A549 (cell line): ENCODE measurements at regions not wholly inside any gene's neighbourhood (a gene's known extent, or its start where the extent isn't known, plus 50 kb on each side); places are given as distances from the start of the nearest gene placed in this dataset.

Source experiments
- ATAC-seq, 2 experiments: fragments of 200-7000 bp in 1 of 2; fragments of >200 bp in 1 of 2; cut with Nextera tagmentation in 1 of 2; cut with Tn5 transposase in 1 of 2; 3 replicates each; pipeline versions ENCODE4 v1.8.0 to v1.9.1; 2018 to 2020; ENCODE audit warnings: mild to moderate bottlenecking in 1 of 2, moderate library complexity in 1 of 2
- CTCF ChIA-PET: fragments of 300-600 bp; sonication (Branson Sonifier 250); formaldehyde crosslinking; extraction: SDS; loops from one replicate; lab custom pipeline; 2021; ENCODE audit warnings: antibody characterized with exemption, inconsistent platforms; lab: Yijun Ruan, JAX
- POLR2A ChIA-PET: fragments of 350-600 bp; formaldehyde crosslinking; extraction: SDS; loops from one replicate; lab custom pipeline; 2021; ENCODE audit warnings: antibody characterized with exemption, inconsistent platforms; lab: Yijun Ruan, JAX
- DNase-seq, 2 experiments: peaks; one replicate each; pipeline versions ENCODE4 v3.0.0 to v3.0.0-alpha.2; 2011 to 2016; ENCODE audit warnings: low read depth in 1 of 2, low spot score in 1 of 2
- FAIRE-seq: peaks from 2 replicates; lab custom pipeline; 2011; peaks lifted over from hg19 to GRCh38; lab: Jason Lieb, UNC
- H3K27ac ChIP-seq, 2 experiments: fragments of >200 bp; sonication (Bioruptor Twin); formaldehyde crosslinking; 3 replicates each; pipeline ENCODE4 v1.5.1; 2016 to 2017
- H3K4me1 ChIP-seq: fragments of >200 bp; sonication (Bioruptor Twin); formaldehyde crosslinking; 3 replicates; pipeline ENCODE4 v1.6.1; 2016
- H3K4me2 ChIP-seq: fragments of >200 bp; sonication (Bioruptor Twin); formaldehyde crosslinking; 3 replicates; pipeline ENCODE4 v1.6.1; 2016
- H3K4me3 ChIP-seq: fragments of >200 bp; sonication (Bioruptor Twin); formaldehyde crosslinking; 3 replicates; pipeline ENCODE4 v1.5.1; 2016
- H3K9me3 ChIP-seq: fragments of >200 bp; sonication (Bioruptor Twin); formaldehyde crosslinking; 3 replicates; pipeline ENCODE4 v1.6.1; 2016
- BHLHE40 ChIP-seq: IDR thresholded peaks from 2 replicates; pipeline ENCODE4 v1.6.1; 2012; ENCODE audit warnings: low read depth, low read length, inconsistent platforms
- CBX8 ChIP-seq: fragments of 200-600 bp; sonication (generic); IDR thresholded peaks from 2 replicates; pipeline ENCODE4 v1.6.1; 2016
- CHD2 ChIP-seq: fragments of 150-350 bp; IDR thresholded peaks from 2 replicates; pipeline ENCODE4 v1.6.1; 2014; ENCODE audit warnings: low read length; ENCODE audit not compliant: partially characterized antibody
- E2F6 ChIP-seq: IDR thresholded peaks from 2 replicates; pipeline ENCODE4 v1.6.1; 2012; ENCODE audit warnings: low read depth, borderline replicate concordance
- EP300 ChIP-seq, 2 experiments: fragments of >200 bp; sonication (Bioruptor Twin); formaldehyde crosslinking; IDR thresholded peaks; 2 replicates in 1 of 2; 3 replicates in 1 of 2; pipeline ENCODE4 v1.6.1; 2016 to 2017
- ESRRA ChIP-seq: fragments of 150-350 bp; IDR thresholded peaks from 2 replicates; pipeline ENCODE4 v1.6.1; 2014; ENCODE audit warnings: mild to moderate bottlenecking, low read length, borderline replicate concordance
- FOSB ChIP-seq: fragments of 250-450 bp; sonication (Bioruptor Pico); IDR thresholded peaks from 2 replicates; pipeline ENCODE4 v1.5.0; 2020; ENCODE audit warnings: mild to moderate bottlenecking, moderate library complexity
- GATA3 ChIP-seq: IDR thresholded peaks from 2 replicates; pipeline ENCODE4 v1.6.1; 2012; ENCODE audit warnings: borderline replicate concordance
- HDAC2 ChIP-seq: fragments of 200-600 bp; sonication (generic); IDR thresholded peaks from 2 replicates; pipeline ENCODE4 v1.6.1; 2016
- HES2 ChIP-seq: fragments of >200 bp; sonication (Bioruptor Twin); formaldehyde crosslinking; IDR thresholded peaks from 2 replicates; pipeline ENCODE4 v1.6.1; 2016
- HOXA7 ChIP-seq: fragments of 250-450 bp; sonication (Bioruptor Pico); IDR thresholded peaks from 2 replicates; pipeline ENCODE4 v1.5.0; 2020; ENCODE audit warnings: mild to moderate bottlenecking, moderate library complexity
- JUN ChIP-seq, 2 experiments: fragments of >200 bp; sonication (Bioruptor Twin); formaldehyde crosslinking; IDR thresholded peaks; 2 replicates in 1 of 2; 3 replicates in 1 of 2; pipeline ENCODE4 v1.6.1; 2016 to 2017
- KDM1A ChIP-seq: fragments of 200-600 bp; sonication (generic); IDR thresholded peaks from 2 replicates; pipeline ENCODE4 v1.6.1; 2016; ENCODE audit warnings: low read depth, mild to moderate bottlenecking
- MAX ChIP-seq: IDR thresholded peaks from 2 replicates; pipeline ENCODE4 v1.6.1; 2012
- MYC ChIP-seq: IDR thresholded peaks from 2 replicates; pipeline ENCODE4 v1.6.1; 2012; ENCODE audit warnings: mild to moderate bottlenecking, inconsistent platforms, low read length, improper control_type of control experiment, borderline replicate concordance
- NR3C1 ChIP-seq: fragments of >200 bp; sonication (Bioruptor Twin); formaldehyde crosslinking; IDR thresholded peaks from 3 replicates; pipeline ENCODE4 v1.6.1; 2017
- RAD21 ChIP-seq, 2 experiments: fragments of >200 bp in 1 of 2; sonication (Bioruptor Twin) in 1 of 2; formaldehyde crosslinking in 1 of 2; IDR thresholded peaks in 1 of 2; conservative IDR thresholded peaks in 1 of 2; 2 replicates in 1 of 2; 3 replicates in 1 of 2; pipeline ENCODE4 v1.6.1; 2012 to 2018; ENCODE audit warnings: inconsistent platforms in 1 of 2
- SREBF2 ChIP-seq: fragments of 450-650 bp; IDR thresholded peaks from 2 replicates; pipeline ENCODE4 v1.6.1; 2014; ENCODE audit warnings: mild to moderate bottlenecking, moderate library complexity
- TFCP2L1 ChIP-seq: fragments of 250-450 bp; sonication (Bioruptor Pico); IDR thresholded peaks from 2 replicates; pipeline ENCODE4 v1.5.0; 2021; ENCODE audit warnings: mild to moderate bottlenecking
- ZNF302 ChIP-seq: fragments of 250-450 bp; sonication (Bioruptor Pico); IDR thresholded peaks from 2 replicates; pipeline ENCODE4 v1.9.0; 2021; ENCODE audit warnings: inconsistent platforms, mild to moderate bottlenecking, moderate library complexity
- WGBS: methylation state at CpG from one replicate; pipeline ENCODE4 v1.1.6; 2017; ENCODE audit errors: missing lambda C conversion rate; 5-methylcytosine and 5-hydroxymethylcytosine counted together
- TF ChIP-seq, protein P1 (sequence below): IDR thresholded peaks from 2 replicates; pipeline ENCODE4 v1.6.1; 2012
- TF ChIP-seq, protein P2 (sequence below): fragments of >200 bp; sonication (Bioruptor Twin); formaldehyde crosslinking; IDR thresholded peaks from 3 replicates; pipeline ENCODE4 v1.5.1; 2016
- TF ChIP-seq, protein P3 (sequence below): fragments of 150-350 bp; IDR thresholded peaks from 2 replicates; pipeline ENCODE4 v1.6.1; 2014; ENCODE audit warnings: low read depth, mild to moderate bottlenecking, low read length

- H3K4me1 ChIP-seq, result no peaks in the 10 kb centered on the region
- DNase-seq (no peak), ATAC-seq (no peak), FAIRE-seq (no peak)
- 24% methylated on average over 6 of the region's 6 CpGs for WGBS
- no peaks in the 10 kb centered on the region for H3K9me3 ChIP-seq
- TF ChIP-seq ZNF302 (no peak), TFCP2L1 (CRISPR knock-in tag) (no peak), FOSB (CRISPR knock-in tag) (no peak), JUN (IDR thresholded peaks at IDR 0.05) (no peak), BHLHE40 (no peak), HOXA7 (CRISPR knock-in tag) (no peak), HDAC2 (no peak)
- TF ChIP-seq, protein P1, sequence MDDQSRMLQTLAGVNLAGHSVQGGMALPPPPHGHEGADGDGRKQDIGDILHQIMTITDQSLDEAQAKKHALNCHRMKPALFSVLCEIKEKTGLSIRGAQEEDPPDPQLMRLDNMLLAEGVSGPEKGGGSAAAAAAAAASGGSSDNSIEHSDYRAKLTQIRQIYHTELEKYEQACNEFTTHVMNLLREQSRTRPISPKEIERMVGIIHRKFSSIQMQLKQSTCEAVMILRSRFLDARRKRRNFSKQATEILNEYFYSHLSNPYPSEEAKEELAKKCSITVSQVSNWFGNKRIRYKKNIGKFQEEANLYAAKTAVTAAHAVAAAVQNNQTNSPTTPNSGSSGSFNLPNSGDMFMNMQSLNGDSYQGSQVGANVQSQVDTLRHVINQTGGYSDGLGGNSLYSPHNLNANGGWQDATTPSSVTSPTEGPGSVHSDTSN, result no peak
- TF ChIP-seq, all 56 proteins: peak for 0
- ChIA-PET CTCF (interaction anchor here (0.5 to 1.9 kb wide), 3 partner anchors 10 to 147 kb away, joined by 3 to 6 read pairs (median 3); no protein-coding TSS in a partner anchor), POLR2A (no interaction called here)
- Histone ChIP-seq H3K4me3 (no peak overlapping the region), H3K4me2 (no peak overlapping the region), H3K27ac (no peak overlapping the region)
Observed at GRCh38 chr10:27618036-27618615, 114.0 kb downstream of the RAB18 start.

DNA sequence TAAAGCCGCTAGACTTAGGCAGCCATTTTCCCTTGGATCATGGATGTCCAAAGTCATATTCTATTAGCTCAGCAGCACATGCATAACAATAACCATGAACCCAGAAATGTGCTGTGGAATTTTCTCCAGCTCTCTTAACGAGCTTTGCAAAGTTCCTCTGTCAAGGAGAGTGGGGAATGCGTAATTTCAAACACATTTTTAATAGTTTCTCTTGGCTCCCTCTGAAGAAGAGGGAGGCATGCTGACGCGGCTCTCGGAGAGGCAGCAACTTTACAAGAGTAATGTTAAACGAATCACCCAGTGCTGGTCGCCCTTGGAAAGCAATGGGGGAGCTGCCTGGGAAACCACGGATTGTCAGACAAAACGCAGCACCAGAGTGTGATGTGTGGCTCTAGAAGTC is 114.8 kb downstream of the RAB18 start:
- H3K27ac ChIP-seq, result no peak overlapping the region
- FAIRE-seq (no peak), ATAC-seq (no peak), DNase-seq (no peak)
- POLR2A ChIA-PET, result no interaction called here
- 27% methylated on average over 10 of the region's 10 CpGs for WGBS
- no peak overlapping the region for H3K4me3 ChIP-seq
- TF ChIP-seq ESRRA (no peak), TFCP2L1 (CRISPR knock-in tag) (no peak), HES2 (no peak), MAX (no peak)
- H3K4me2 ChIP-seq, result no peak overlapping the region
- no peaks in the 10 kb centered on the region for H3K9me3 ChIP-seq
- no peaks in the 10 kb centered on the region for H3K4me1 ChIP-seq
- CTCF ChIA-PET, result interaction anchor here (0.7 to 1.9 kb wide), 3 partner anchors 10 to 37 kb away, joined by 3 to 6 read pairs (median 3); no protein-coding TSS in a partner anchor

GRCh38 chr10:27619329-27619728 is 115.2 kb downstream of the RAB18 start:
- TF ChIP-seq BHLHE40 (no peak), NR3C1 (no peak), E2F6 (no peak)
- FAIRE-seq (no peak), DNase-seq (no peak), ATAC-seq (no peak)
- Histone ChIP-seq H3K4me2 (no peak overlapping the region), H3K27ac (no peak overlapping the region), H3K9me3 (no peaks in the 10 kb centered on the region), H3K4me1 (no peaks in the 10 kb centered on the region), H3K4me3 (no peak overlapping the region)
- POLR2A ChIA-PET, result no interaction called here
- 20% methylated on average over 4 of the region's 4 CpGs for WGBS
- CTCF ChIA-PET, result interaction anchor here (0.7 to 1.9 kb wide), 3 partner anchors 9 to 37 kb away, joined by 3 to 6 read pairs (median 3); no protein-coding TSS in a partner anchor

DNA sequence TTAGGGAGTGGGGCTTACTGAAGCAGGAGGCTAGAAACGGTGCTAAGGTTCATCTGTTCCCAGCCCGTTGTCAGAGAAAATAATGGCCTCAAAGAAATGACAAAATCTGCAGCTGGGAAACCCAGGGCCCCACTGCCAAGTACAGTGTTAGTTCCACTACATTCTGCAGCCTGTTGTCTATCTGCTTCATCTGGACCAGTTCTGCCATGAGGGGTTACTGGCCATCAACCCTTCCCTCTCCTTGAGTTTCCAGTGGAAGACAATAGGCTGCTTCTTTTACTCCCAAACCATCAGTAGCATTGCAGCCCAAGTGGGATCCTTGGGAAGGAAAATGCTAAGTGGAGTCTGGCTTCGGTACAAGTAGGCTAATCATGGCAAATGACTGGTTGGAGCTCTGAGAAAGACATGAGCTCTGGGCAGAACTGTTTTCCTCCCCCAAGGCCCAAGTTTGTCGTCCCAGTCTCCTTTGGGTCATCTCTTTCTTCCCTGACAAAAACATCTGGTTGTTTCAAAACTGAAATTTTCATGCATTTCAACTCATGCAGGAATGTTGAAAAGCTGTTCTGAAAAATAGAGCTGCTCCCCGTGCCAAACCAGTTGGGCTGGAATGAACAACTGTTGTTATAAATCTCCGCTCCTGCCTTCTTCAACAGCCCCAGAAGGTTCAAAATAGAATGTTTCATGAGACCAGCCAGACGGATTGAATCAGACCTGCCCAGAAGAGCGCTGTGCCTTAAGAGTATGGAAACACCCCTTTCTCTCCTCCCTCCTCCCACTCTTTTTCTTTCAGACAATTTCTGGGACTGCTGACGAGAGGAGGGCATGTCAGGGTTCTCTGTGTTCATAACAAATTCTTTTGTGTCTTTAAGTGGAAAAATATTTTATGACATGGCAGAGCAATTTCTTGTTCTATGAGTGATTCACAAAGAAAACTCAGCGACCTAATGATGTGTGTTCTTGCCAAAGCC is 116.6 kb downstream of the RAB18 start:
- no peak overlapping the region for H3K4me3 ChIP-seq
- DNase-seq (no peak), ATAC-seq (no peak), FAIRE-seq (no peak)
- H3K9me3 ChIP-seq, result no peaks in the 10 kb centered on the region
- 12% methylated on average over 10 of the region's 10 CpGs for WGBS
- POLR2A ChIA-PET, result no interaction called here
- no peak overlapping the region for H3K27ac ChIP-seq
- H3K4me2 ChIP-seq, result no peak overlapping the region
- no peaks in the 10 kb centered on the region for H3K4me1 ChIP-seq
- CTCF ChIA-PET, result no interaction called here
- no peak for TF ChIP-seq CBX8
- TF ChIP-seq GATA3, result no peak
- TF ChIP-seq RAD21 (conservative IDR thresholded peaks at IDR 0.05 in 1 of 2, IDR thresholded peaks at IDR 0.05 in 1 of 2), result no peak
- no peak for TF ChIP-seq NR3C1
- TF ChIP-seq, protein P2, sequence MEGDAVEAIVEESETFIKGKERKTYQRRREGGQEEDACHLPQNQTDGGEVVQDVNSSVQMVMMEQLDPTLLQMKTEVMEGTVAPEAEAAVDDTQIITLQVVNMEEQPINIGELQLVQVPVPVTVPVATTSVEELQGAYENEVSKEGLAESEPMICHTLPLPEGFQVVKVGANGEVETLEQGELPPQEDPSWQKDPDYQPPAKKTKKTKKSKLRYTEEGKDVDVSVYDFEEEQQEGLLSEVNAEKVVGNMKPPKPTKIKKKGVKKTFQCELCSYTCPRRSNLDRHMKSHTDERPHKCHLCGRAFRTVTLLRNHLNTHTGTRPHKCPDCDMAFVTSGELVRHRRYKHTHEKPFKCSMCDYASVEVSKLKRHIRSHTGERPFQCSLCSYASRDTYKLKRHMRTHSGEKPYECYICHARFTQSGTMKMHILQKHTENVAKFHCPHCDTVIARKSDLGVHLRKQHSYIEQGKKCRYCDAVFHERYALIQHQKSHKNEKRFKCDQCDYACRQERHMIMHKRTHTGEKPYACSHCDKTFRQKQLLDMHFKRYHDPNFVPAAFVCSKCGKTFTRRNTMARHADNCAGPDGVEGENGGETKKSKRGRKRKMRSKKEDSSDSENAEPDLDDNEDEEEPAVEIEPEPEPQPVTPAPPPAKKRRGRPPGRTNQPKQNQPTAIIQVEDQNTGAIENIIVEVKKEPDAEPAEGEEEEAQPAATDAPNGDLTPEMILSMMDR, result no peak
- TF ChIP-seq SREBF2, result no peak
- TF ChIP-seq EP300 (IDR thresholded peaks at IDR 0.05), result no peak
- TF ChIP-seq, protein P3, sequence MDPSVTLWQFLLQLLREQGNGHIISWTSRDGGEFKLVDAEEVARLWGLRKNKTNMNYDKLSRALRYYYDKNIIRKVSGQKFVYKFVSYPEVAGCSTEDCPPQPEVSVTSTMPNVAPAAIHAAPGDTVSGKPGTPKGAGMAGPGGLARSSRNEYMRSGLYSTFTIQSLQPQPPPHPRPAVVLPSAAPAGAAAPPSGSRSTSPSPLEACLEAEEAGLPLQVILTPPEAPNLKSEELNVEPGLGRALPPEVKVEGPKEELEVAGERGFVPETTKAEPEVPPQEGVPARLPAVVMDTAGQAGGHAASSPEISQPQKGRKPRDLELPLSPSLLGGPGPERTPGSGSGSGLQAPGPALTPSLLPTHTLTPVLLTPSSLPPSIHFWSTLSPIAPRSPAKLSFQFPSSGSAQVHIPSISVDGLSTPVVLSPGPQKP, result no peak
- TF ChIP-seq KDM1A, result no peak
- no peak for TF ChIP-seq MYC
- no peak for TF ChIP-seq CHD2
- no peak for TF ChIP-seq E2F6
